ENCODE measurements at regions not wholly inside any gene's neighbourhood (a gene's known extent, or its start where the extent isn't known, plus 50 kb on each side); places are given as distances from the start of the nearest gene placed in this dataset.

GRCh38 chr16:59214455-59214854, 480.3 kb upstream of the GOT2 start:
- CTCF ChIA-PET = interaction anchor here (1.2 kb wide), 1 partner anchor 156 kb away, joined by 5 read pairs; no protein-coding TSS in a partner anchor
- TF ChIP-seq FOSL2 (IDR thresholded peaks at IDR 0.05) (no peak), FOSL2 (CRISPR knock-in tag; IDR thresholded peaks at IDR 0.05) (0 out of 2 replicates have a peak, but pooled peaks have one; percentile 12), ZNF302 (CRISPR knock-in tag; IDR thresholded peaks at IDR 0.05) (no peak)
- ATAC-seq (no peak), FAIRE-seq (no peak), DNase-seq (ENCODE audit: low read depth in 1 of 2, low spot score in 1 of 2) (peak in 1 of 2 experiments; percentile 33)
- Histone ChIP-seq H3K4me1 (peaks cover 43% of the 10 kb centered on the region), H3K9me3 (peaks cover 16% of the 10 kb centered on the region), H3K4me2 (peak overlapping the region; percentile 40), H3K4me3 (no peak overlapping the region), H3K27ac (peak overlapping the region; percentile 72 to 83)
- 23% methylated on average over 2 of the region's 2 CpGs for WGBS (ENCODE audit: missing lambda C conversion rate)
- POLR2A ChIA-PET = no interaction called here

GRCh38 chr16:59213952-59214351, 479.8 kb upstream of the GOT2 start:
- peak overlapping the region; percentile 40 for H3K4me2 ChIP-seq
- peak overlapping the region; percentile 72 to 83 for H3K27ac ChIP-seq
- 54% methylated on average over 1 of the region's 1 CpG for WGBS (ENCODE audit: missing lambda C conversion rate)
- TF ChIP-seq BCL3 (IDR thresholded peaks at IDR 0.05) (no peak), NPAS2 (CRISPR knock-in tag; IDR thresholded peaks at IDR 0.05; ENCODE audit: borderline replicate concordance) (no peak), SMC3 (IDR thresholded peaks at IDR 0.05) (no peak)
- ChIA-PET POLR2A (no interaction called here), CTCF (no interaction called here)
- H3K4me3 ChIP-seq = no peak overlapping the region
- ATAC-seq (no peak), FAIRE-seq (peak; percentile 43), DNase-seq (ENCODE audit: low read depth in 1 of 2, low spot score in 1 of 2) (no peak)
- H3K4me1 ChIP-seq = peaks cover 43% of the 10 kb centered on the region
- H3K9me3 ChIP-seq = peaks cover 19% of the 10 kb centered on the region

GRCh38 chr16:59212492-59213024, 478.4 kb upstream of the GOT2 start:
- 93% methylated on average over 1 of the region's 1 CpG for WGBS (ENCODE audit: missing lambda C conversion rate)
- FAIRE-seq = no peak
- POLR2A ChIA-PET = no interaction called here

More at GRCh38 chr16:59212492-59213024, 478.4 kb upstream of the GOT2 start:
- CTCF ChIA-PET = interaction anchor here (0.5 kb wide), 1 partner anchor 27 kb away, joined by 3 read pairs; no protein-coding TSS in a partner anchor
- Histone ChIP-seq H3K4me3 (no peak overlapping the region), H3K9me3 (peaks cover 19% of the 10 kb centered on the region), H3K27ac (peak overlapping the region; percentile 83 to 89), H3K4me2 (peak overlapping the region; percentile 69; the same call in 2 of the 3 replicates), H3K4me1 (peaks cover 43% of the 10 kb centered on the region)
- ATAC-seq = no peak
- DNase-seq (ENCODE audit: low read depth in 1 of 2, low spot score in 1 of 2) = no peak
- TF ChIP-seq FOSB (CRISPR knock-in tag; IDR thresholded peaks at IDR 0.05) (no peak), PBX3 (IDR thresholded peaks at IDR 0.05) (no peak), ELK1 (IDR thresholded peaks at IDR 0.05; ENCODE audit: low read depth, low read length) (no peak), NPAS2 (CRISPR knock-in tag; IDR thresholded peaks at IDR 0.05; ENCODE audit: borderline replicate concordance) (no peak), CTCF (IDR thresholded peaks at IDR 0.05) (no peak), KDM5A (IDR thresholded peaks at IDR 0.05) (no peak), SMC3 (IDR thresholded peaks at IDR 0.05) (no peak), RCOR1 (IDR thresholded peaks at IDR 0.05; ENCODE audit: low read depth, low read length) (no peak)
